ENCODE measurements at regions not wholly inside any gene's neighbourhood (a gene's known extent, or its start where the extent isn't known, plus 50 kb on each side); places are given as distances from the start of the nearest gene placed in this dataset.

DNA sequence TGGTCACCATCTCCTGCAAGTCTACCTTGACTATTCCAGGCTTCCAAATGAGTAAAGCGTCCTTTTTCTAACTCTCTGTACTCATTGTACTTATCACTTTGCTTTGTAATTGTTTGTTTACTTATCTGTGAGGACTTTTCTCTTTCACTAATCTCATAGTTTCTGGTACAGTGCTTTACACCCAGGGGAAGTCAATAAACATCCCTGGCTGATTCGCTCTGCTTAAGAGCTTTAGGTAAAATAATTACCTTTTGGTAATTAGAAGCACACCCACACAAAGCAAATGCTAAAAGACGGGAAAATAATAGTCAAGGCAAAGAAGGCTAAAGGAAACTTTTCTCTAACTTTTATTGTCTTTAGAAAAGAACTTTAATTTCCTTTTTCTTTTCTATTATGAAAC lies 466.9 kb upstream of the ROBO1 start:
- no peak for DNase-seq
- intact Hi-C loops (cut with DNase I) = no loop called here
- ATAC-seq = no peak

DNA sequence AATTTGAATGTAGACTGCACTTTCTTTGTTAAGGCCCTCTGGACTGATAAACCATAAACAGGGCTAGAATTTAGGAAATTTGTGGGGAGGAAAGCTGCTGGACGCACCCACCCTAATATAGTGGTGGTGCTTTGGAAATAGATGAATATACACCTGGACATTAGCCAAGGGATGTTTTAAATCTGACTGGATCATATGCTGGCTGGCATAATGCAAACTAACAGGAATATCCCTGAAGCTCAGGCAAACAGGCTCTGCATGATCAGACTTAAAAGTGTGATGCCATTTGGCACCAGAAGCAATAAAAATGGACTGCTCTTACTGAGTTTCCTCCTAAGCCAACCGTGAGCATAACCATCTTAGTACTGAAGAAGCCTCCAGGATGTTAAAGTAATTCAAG lies 465.8 kb upstream of the ROBO1 start:
- ATAC-seq = no peak
- intact Hi-C loops (cut with DNase I) = no loop called here

DNA sequence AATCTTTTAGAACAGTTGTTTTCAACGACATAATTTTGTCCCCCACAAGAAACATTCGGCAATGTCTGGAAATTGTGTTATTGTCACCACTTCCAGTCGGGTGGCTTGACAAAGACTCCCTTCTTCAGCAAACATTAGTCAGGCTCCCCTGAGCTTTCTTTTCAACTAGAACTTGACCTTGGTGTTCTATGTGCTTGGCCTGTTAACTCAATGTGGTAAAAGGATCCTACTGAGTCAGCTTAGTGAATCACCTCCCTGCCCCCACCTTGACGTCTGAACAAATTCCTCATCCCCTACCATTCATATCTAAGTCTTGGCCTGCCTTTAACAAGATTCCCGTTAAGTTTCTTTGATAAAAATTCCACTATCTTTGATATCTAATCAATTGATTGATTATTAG lies 465.0 kb upstream of the ROBO1 start:
- DNase-seq (no peak), ATAC-seq (peak in 1 of 2 donors; percentile 62)
- intact Hi-C loops (cut with DNase I) = no loop called here

More for the DNA sequence above, 465.8 kb upstream of the ROBO1 start:
- no peak for DNase-seq

DNA sequence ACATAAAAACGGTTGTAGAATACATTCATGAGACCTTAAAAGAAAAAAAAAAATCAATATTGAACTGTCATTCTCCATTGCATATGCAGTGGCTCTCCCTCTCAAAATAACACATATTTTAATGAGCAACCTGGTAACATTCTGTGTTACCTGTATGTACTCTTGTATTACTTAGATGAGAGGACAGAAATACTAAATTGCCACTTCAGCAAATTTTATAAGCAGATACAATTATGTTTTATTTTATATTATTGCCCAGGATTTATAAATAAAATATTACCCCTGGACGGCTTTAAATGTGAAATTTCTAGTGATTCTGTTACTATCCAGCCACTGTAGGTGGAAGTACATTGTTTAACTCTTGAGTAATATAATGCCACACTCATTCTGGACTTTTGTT lies 463.2 kb upstream of the ROBO1 start:
- intact Hi-C loops (cut with DNase I) = no loop called here
- ATAC-seq (no peak), DNase-seq (no peak)

DNA sequence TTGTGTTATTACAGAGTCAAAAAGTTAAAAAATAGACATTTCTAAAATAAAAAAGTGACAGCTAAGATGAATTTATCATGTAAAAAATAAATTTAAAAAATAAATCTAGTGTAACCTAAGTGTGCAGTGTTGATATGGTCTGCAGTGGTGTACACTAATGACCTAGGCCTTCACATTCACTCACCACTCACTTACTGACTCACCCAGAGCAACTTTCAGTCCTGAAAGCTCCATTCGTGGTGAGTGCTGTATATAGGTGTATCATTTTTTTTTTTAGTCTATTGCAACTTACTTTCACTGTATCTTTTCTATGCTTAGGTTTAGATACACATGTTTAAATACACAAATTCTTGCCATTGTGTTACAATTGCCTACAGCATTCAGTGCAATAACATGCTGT lies 459.4 kb upstream of the ROBO1 start:
- no peak for ATAC-seq
- no peak for DNase-seq
- intact Hi-C loops (cut with DNase I) = no loop called here

DNA sequence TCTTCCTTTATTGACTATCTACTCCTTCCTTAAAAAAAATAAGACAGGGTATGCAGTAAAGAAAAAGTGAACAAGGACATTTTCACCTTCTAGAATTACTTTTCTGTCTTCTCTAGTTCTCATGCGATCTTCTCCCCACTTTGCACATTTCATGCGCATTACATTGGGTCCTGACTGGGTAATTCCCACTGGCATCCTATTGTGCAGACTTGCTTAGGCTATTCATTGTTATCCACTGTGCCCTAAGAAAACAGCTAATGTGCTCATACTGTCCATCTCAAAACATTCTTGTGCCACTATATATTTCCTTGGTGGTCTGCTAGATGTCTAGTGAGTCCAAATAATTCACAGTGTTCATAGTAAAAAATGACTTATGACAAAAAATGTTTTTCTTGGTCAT lies 447.4 kb upstream of the ROBO1 start:
- no peak for DNase-seq
- no peak for ATAC-seq

DNA sequence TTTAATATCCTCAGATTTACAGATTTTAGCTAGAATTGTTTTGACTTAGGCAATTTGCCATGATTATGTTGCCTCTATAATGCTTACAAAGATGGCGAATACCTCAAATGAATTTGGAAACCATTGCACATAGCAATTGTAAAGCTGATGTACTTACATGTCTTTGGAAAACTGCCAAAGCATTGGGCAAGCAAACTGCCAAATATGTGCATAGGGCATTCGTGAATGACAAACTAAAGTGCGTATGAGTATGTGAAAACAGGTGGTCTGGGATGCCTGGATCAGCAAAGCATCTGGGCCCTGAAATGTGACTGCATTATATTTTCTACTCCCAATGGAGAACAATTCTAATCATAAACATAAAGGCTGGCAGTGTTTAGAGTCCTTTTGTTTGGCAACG lies 445.3 kb upstream of the ROBO1 start:
- intact Hi-C loops (cut with DNase I) = no loop called here
- ATAC-seq = no peak

More for the DNA sequence above, 447.4 kb upstream of the ROBO1 start:
- intact Hi-C loops (cut with DNase I) = no loop called here

DNA sequence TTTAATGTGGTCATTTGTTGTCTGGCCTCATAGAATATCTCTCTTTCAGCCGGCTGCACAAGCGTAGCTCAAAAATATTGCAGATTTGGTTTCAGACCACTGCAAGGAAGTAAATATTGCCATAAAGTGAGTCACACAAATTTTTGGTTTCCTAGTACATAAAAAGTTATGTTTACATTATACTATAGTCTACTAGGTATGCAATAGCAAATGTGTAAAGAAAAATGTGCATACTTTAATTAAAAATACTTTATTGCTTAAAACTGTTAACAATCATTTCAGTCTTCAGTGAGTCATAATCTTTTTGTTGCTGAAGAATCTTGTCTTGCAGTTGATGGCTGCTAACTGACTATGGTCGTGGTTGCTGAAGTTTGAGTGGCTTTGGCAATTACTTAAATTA lies 425.1 kb upstream of the ROBO1 start:
- intact Hi-C loops (cut with DNase I) = no loop called here
- DNase-seq (no peak), ATAC-seq (no peak)

More for the DNA sequence above, 445.3 kb upstream of the ROBO1 start:
- DNase-seq = no peak

DNA sequence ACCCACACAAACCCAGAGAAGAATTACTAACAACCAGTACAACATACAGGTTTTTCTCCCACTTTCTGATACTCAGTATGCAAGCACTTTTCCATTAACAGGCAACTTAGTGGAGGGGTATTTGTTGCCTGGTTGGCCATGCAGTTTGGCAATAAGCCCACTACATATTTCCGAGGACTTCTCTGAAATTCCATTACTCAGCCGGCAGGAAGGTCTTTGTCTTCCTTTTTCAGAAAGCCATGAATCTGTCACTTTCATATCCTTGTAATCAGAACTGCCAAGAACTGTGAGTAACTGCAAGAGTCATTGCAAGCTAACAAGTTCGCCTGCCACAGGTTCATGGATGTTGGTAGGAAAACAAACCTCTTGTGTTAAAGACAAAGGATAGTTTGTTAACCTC lies 422.3 kb upstream of the ROBO1 start:
- intact Hi-C loops (cut with DNase I) = no loop called here
- no peak for DNase-seq
- peak; percentile 12 to 49 for ATAC-seq

DNA sequence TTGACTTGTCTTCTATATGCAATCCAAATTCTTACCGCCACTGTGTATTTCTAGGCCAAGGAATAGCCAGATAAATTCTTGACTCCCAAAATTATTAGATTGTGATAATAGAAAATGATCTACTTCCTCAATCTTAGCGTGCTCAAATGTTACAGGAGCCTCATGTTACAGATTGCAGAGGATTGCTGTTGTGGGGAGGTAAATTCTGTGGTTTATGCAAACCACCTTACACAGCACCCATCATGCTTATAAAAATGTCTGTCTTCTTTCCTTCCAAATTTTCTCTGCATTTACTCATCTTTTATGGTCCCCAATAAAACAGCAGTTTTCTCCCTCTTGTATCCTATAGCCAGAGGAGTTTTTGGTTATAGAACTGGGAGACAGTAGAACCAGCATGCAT lies 420.2 kb upstream of the ROBO1 start:
- no peak for ATAC-seq
- intact Hi-C loops (cut with DNase I) = no loop called here
- no peak for DNase-seq

DNA sequence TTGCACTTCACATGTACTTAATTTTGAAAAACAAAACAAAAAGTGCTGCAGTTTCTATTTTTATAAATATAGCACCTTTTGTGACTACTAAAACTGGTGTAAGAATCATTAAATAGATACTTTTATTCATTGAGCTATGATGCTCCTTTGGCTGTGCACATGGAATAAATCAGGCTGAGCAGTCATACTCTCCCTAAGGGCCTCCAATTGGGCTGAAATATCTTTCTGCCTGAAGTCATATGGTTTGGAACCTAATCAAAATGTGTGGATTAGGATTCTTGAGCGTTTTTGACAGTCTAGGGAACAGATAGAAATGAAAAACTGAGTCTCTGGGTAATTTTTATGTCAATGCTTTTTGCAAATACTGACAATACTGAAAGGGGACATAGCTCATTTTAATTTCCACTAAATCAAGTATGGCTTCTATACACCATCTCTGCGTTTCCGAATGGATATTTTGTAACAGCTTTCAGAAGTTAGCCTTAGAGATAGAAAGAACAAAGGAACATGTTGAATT lies 392.2 kb upstream of the ROBO1 start:
- intact Hi-C loops (cut with DNase I) = no loop called here
- DNase-seq (no peak), ATAC-seq (no peak)

DNA sequence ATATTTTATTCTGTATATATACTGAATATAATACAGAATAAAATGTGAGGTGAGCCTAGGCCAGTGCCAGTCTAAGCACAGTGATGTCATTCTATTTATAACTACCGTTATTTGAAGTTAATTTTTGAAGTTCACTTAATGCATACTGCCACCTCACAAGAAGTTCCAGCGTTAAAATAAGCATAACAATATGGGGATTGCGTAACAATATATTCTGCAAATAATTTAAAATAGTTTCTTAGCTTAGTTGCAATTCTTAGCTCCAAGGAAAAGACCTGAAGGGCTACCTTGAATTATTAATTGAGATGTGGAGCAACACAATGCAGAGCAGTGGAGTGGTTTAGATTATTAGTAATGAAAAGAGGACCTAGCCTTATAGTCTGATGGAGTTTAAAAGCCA lies 390.5 kb upstream of the ROBO1 start:
- ATAC-seq = no peak
- DNase-seq = no peak
- intact Hi-C loops (cut with DNase I) = no loop called here

DNA sequence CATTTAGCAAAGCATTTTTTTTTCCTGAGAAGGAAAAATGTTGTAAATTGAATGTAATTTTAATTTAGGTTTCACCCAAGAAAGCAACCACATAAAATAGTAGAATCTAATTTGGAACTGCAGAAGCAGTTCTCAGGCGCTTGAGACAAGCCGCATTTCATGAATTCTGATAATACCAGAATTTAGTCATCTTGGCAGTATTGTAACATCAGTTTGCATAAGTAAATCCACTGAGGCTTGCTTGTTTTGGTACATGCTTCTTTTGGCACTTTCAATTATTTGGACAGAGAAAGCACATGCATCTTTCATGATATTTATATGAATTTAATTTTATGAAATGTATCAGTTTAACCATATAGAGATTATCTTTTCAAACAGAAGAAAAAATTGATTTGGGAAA lies 389.7 kb upstream of the ROBO1 start:
- DNase-seq (no peak), ATAC-seq (no peak)
- intact Hi-C loops (cut with DNase I) = no loop called here

DNA sequence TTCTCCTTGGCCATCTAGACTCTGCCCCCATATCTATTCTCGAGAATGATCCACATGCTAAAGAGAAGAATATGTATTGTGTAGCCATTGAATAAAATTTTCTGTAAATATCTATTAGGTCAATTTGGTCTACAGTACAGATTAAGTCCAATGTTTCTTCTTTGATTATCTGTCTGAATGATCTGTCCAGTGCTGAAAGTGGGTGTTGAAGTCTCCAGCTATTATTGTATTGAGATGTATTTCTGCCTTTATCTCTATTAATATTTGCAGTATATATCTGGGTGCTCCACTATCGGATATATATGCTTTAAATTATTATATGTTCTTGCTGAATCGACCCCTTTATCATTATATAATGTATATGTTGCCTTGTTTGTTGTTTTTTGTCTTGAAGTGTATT lies 384.9 kb upstream of the ROBO1 start:
- ATAC-seq (no peak), DNase-seq (no peak)
- intact Hi-C loops (cut with DNase I) = no loop called here

DNA sequence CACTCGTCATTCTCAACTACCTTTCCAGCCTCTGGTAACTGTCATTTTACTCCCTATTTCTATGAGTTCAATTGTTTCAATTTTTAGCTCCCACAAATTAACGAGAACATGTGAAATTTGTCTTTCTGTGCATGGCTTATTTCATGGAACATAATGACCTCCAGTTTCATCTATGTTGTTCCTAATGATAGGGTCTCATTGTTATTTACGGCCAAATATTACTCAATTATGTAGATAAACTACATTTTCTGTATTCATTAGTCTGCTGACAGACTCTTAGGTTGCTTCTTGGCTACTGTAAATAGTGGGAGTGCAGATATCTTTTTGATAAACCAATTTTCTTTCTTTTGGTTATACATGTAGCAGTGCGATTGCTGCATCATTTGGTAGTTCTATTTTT lies 374.9 kb upstream of the ROBO1 start:
- DNase-seq (no peak), ATAC-seq (no peak)
- intact Hi-C loops (cut with DNase I) = no loop called here

DNA sequence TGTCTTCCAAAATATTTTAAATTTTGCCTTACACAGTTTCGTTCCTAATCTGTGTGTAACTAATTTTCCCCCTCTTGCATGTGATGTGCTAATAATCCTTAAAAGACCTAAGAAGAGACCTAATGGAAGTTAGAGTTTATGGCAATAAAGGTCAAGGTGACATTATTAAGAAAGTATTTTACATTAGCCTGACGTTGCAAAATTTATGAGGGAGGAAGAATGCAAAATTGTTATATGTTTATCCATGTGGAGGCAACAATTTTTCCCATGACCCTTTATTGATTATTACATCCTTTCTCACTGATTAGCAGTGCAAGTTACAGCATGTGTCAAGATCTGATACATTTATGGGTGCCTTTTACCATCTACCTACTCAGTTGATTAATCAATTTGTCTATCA lies 373.8 kb upstream of the ROBO1 start:
- intact Hi-C loops (cut with DNase I) = no loop called here
- DNase-seq (no peak), ATAC-seq (no peak)

DNA sequence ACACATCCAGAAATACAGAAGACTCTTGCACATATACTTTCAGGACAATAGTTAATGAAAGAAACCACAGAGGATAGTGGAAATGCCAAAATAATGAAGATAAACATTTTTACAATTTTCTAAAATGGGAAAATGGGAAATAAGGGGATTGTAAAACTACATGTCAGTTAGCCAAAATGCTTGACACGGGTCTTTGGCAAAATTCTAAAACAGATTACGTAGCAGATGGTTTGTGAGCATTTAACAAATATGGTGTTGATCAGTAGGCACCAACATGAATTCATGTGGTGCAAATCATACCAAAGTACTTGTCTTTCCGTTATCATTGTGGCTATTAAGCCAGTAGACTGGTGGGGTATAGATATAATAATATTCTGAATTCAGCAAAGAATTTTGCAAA lies 348.5 kb upstream of the ROBO1 start:
- DNase-seq (no peak), ATAC-seq (no peak)
- intact Hi-C loops (cut with DNase I) = no loop called here

DNA sequence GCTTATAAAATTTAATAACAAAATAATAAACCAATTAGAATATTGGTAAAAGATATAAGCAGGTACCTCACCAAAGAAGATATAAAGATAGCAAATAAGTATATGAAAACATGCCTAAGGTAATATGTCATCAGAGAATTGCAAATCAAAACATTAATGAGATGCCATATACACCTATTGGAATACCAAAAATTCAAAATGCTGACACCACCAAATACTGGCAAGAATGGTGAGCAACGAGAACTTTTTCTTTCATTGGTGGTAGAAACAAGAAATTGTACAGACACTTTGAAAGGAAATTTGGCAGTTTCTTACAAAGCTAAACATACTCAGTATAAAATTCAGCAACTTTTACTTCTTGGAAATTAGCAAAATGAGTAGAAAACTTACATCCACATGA lies 346.9 kb upstream of the ROBO1 start:
- ATAC-seq = no peak
- no peak for DNase-seq
- intact Hi-C loops (cut with DNase I) = no loop called here

DNA sequence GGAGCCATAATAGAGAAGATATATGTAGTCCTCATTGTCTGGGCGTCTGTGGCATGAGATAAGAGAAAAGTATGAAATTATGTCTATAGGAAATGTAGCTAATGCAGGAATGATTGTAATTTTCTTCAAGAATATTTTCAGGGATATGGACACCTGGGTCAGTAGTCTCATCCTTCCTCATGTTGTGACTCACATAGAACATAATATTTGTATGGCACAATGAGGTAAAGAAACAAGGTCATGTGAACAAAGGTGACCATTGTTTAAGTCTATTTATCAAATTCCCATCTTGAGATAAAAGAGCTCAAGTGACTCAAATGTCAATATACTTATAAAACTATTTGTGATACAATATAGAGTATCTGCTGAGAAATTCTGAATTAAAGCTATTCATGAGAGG lies 345.5 kb upstream of the ROBO1 start:
- intact Hi-C loops (cut with DNase I) = no loop called here
- ATAC-seq = no peak
- no peak for DNase-seq

DNA sequence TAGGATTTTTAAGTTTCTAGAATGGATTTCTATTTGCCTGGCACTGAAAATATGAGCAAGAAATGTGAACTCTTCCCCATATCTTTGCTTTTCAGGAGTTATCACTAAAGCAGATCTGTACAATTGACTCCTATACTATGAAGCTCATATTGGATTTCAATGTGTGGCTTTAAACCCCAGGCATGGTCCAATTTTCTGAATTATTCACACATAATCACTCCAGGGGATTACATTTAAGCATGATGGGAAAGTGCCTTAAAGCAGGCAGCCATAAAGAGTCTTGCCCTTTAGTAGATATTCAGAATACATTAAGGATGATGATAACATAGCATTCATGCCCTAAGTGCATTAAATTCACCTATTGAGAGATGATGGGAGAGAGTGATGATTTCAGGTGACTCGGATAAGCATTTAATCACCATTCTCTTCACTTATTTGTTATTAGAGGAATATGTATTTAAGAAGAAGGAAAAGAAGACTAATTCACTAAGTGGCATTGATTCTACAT lies 331.8 kb upstream of the ROBO1 start:
- DNase-seq = no peak
- intact Hi-C loops (cut with DNase I) = no loop called here
- ATAC-seq = no peak

DNA sequence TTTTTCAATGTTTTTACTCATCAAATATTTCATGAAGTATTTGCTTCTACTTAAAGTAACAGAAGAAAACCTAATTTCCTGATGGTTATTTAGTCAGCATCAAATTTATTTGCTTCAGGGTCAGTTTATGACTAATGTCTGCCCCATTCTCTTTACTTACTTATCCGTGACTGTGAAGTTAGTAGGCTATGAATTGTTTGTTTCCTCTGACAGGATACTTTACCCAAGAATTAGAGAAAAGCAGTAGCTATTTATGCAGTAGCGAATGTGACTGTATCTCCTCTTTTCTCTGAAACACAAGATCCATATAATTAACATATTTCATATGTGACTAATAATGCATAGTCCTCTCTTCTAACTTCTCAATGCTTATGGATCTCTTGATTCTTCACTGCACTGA lies 329.9 kb upstream of the ROBO1 start:
- DNase-seq (no peak), ATAC-seq (no peak)
- intact Hi-C loops (cut with DNase I) = no loop called here

DNA sequence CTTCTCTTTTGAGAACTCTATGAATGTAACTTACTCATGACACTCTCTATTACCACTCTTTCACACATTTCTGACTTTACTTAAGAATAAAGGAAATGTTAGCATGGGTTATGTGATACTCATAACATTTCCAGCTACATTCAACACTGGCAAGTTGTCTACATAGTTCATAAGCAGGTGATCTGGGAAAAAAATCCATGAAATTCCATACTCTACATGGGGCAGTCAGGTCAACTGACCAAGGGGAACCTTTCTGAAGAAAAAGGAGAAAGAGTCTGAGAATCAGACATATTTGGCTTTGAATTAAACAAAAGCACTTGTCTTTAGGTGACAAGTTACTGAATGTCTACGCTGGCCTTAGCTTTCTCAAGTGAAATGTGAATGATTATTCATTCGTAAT lies 329.1 kb upstream of the ROBO1 start:
- ATAC-seq (no peak), DNase-seq (no peak)
- intact Hi-C loops (cut with DNase I) = no loop called here
